ENCODE measurements at regions not wholly inside any gene's neighbourhood (a gene's known extent, or its start where the extent isn't known, plus 50 kb on each side); places are given as distances from the start of the nearest gene placed in this dataset.

GRCh38 chr9:135189497-135189896, 102.0 kb downstream of the OLFM1 start:
- TF ChIP-seq CTCF (IDR thresholded peaks at IDR 0.05) = no peak
- TF ChIP-seq POLR2A (IDR thresholded peaks at IDR 0.05) = no peak
